ENCODE measurements at regions not wholly inside any gene's neighbourhood (a gene's known extent, or its start where the extent isn't known, plus 50 kb on each side); places are given as distances from the start of the nearest gene placed in this dataset.

- Histone ChIP-seq H3K27ac (ENCODE audit: low read depth, low read length, severe bottlenecking) (no peak overlapping the region), H3K4me1 (ENCODE audit: control insufficient read depth, insufficient read depth, low read length, poor library complexity, severe bottlenecking) (no peaks in the 10 kb centered on the region), H3K36me3 (ENCODE audit: control insufficient read depth, insufficient read depth, low read length) (no peaks in the 10 kb centered on the region), H3K4me3 (ENCODE audit: extremely low read depth, insufficient read depth, low read length, poor library complexity, severe bottlenecking) (no peak overlapping the region), H3K9me3 (ENCODE audit: control insufficient read depth, low read length) (no peaks in the 10 kb centered on the region)
- 77 to 78% methylated on average over 4 of the region's 4 CpGs for WGBS, 2 experiments (ENCODE audit: insufficient coverage in 2 of 2)
These were observed 312.8 kb downstream of the ZPLD1 start for GRCh38 chr3:102747611-102748010.

- Histone ChIP-seq H3K9me3 (ENCODE audit: control insufficient read depth, low read length) (no peaks in the 10 kb centered on the region), H3K4me1 (ENCODE audit: control insufficient read depth, insufficient read depth, low read length, poor library complexity, severe bottlenecking) (no peaks in the 10 kb centered on the region), H3K4me3 (ENCODE audit: extremely low read depth, insufficient read depth, low read length, poor library complexity, severe bottlenecking) (no peak overlapping the region), H3K36me3 (ENCODE audit: control insufficient read depth, insufficient read depth, low read length) (no peaks in the 10 kb centered on the region), H3K27ac (ENCODE audit: low read depth, low read length, severe bottlenecking) (no peak overlapping the region)
These were observed 313.8 kb downstream of the ZPLD1 start for GRCh38 chr3:102748646-102749045.

- Histone ChIP-seq H3K4me3 (ENCODE audit: extremely low read depth, insufficient read depth, low read length, poor library complexity, severe bottlenecking) (no peak overlapping the region), H3K27ac (ENCODE audit: low read depth, low read length, severe bottlenecking) (no peak overlapping the region), H3K4me1 (ENCODE audit: control insufficient read depth, insufficient read depth, low read length, poor library complexity, severe bottlenecking) (no peaks in the 10 kb centered on the region), H3K36me3 (ENCODE audit: control insufficient read depth, insufficient read depth, low read length) (no peaks in the 10 kb centered on the region), H3K9me3 (ENCODE audit: control insufficient read depth, low read length) (no peaks in the 10 kb centered on the region)
- no CpG with 5 or more reads among the region's 2 CpGs for WGBS, 2 experiments (ENCODE audit: insufficient coverage in 2 of 2)
These were observed 315.5 kb downstream of the ZPLD1 start for GRCh38 chr3:102750322-102750721.

GRCh38 chr3:102753901-102754300, 319.1 kb downstream of the ZPLD1 start:
- Histone ChIP-seq H3K9me3 (ENCODE audit: control insufficient read depth, low read length) (no peaks in the 10 kb centered on the region), H3K4me1 (ENCODE audit: control insufficient read depth, insufficient read depth, low read length, poor library complexity, severe bottlenecking) (no peaks in the 10 kb centered on the region), H3K27ac (ENCODE audit: low read depth, low read length, severe bottlenecking) (no peak overlapping the region), H3K4me3 (ENCODE audit: extremely low read depth, insufficient read depth, low read length, poor library complexity, severe bottlenecking) (no peak overlapping the region), H3K36me3 (ENCODE audit: control insufficient read depth, insufficient read depth, low read length) (no peaks in the 10 kb centered on the region)

GRCh38 chr3:102756706-102757105, 321.9 kb downstream of the ZPLD1 start:
- WGBS, 2 experiments (ENCODE audit: insufficient coverage in 2 of 2): 100% methylated on average over 1 of the region's 2 CpGs; no CpG with 5 or more reads in 1 of the 2 experiments

GRCh38 chr3:102757950-102758349, 323.1 kb downstream of the ZPLD1 start:
- Histone ChIP-seq H3K9me3 (ENCODE audit: control insufficient read depth, low read length) (no peaks in the 10 kb centered on the region), H3K27ac (ENCODE audit: low read depth, low read length, severe bottlenecking) (no peak overlapping the region), H3K36me3 (ENCODE audit: control insufficient read depth, insufficient read depth, low read length) (no peaks in the 10 kb centered on the region), H3K4me1 (ENCODE audit: control insufficient read depth, insufficient read depth, low read length, poor library complexity, severe bottlenecking) (no peaks in the 10 kb centered on the region), H3K4me3 (ENCODE audit: extremely low read depth, insufficient read depth, low read length, poor library complexity, severe bottlenecking) (no peak overlapping the region)
- no CpG with 5 or more reads among the region's 2 CpGs for WGBS, 2 experiments (ENCODE audit: insufficient coverage in 2 of 2)

More at GRCh38 chr3:102756706-102757105, 321.9 kb downstream of the ZPLD1 start:
- Histone ChIP-seq H3K4me3 (ENCODE audit: extremely low read depth, insufficient read depth, low read length, poor library complexity, severe bottlenecking) (no peak overlapping the region), H3K9me3 (ENCODE audit: control insufficient read depth, low read length) (no peaks in the 10 kb centered on the region), H3K4me1 (ENCODE audit: control insufficient read depth, insufficient read depth, low read length, poor library complexity, severe bottlenecking) (no peaks in the 10 kb centered on the region), H3K27ac (ENCODE audit: low read depth, low read length, severe bottlenecking) (no peak overlapping the region), H3K36me3 (ENCODE audit: control insufficient read depth, insufficient read depth, low read length) (no peaks in the 10 kb centered on the region)

GRCh38 chr3:102761766-102762165, 327.0 kb downstream of the ZPLD1 start:
- no peaks in the 10 kb centered on the region for H3K4me1 ChIP-seq (ENCODE audit: control insufficient read depth, insufficient read depth, low read length, poor library complexity, severe bottlenecking)
- H3K4me3 ChIP-seq (ENCODE audit: extremely low read depth, insufficient read depth, low read length, poor library complexity, severe bottlenecking): no peak overlapping the region
- no peaks in the 10 kb centered on the region for H3K9me3 ChIP-seq (ENCODE audit: control insufficient read depth, low read length)
- H3K27ac ChIP-seq (ENCODE audit: low read depth, low read length, severe bottlenecking): no peak overlapping the region
- WGBS, 2 experiments (ENCODE audit: insufficient coverage in 2 of 2): 100% methylated on average over 1 of the region's 2 CpGs; no CpG with 5 or more reads in 1 of the 2 experiments
- no peaks in the 10 kb centered on the region for H3K36me3 ChIP-seq (ENCODE audit: control insufficient read depth, insufficient read depth, low read length)

GRCh38 chr3:102790747-102791325, 356.0 kb downstream of the ZPLD1 start:
- no CpG with 5 or more reads among the region's 3 CpGs for WGBS, 2 experiments (ENCODE audit: insufficient coverage in 2 of 2)
- no peak overlapping the region for H3K27ac ChIP-seq (ENCODE audit: low read depth, low read length, severe bottlenecking)

GRCh38 chr3:102791641-102792589, 357.1 kb downstream of the ZPLD1 start:
- 63 to 92% methylated on average over 2 of the region's 7 CpGs for WGBS, 2 experiments (ENCODE audit: insufficient coverage in 2 of 2)
- H3K4me1 ChIP-seq (ENCODE audit: control insufficient read depth, insufficient read depth, low read length, poor library complexity, severe bottlenecking): no peaks in the 10 kb centered on the region
- no peak overlapping the region for H3K27ac ChIP-seq (ENCODE audit: low read depth, low read length, severe bottlenecking)
- no peak overlapping the region for H3K4me3 ChIP-seq (ENCODE audit: extremely low read depth, insufficient read depth, low read length, poor library complexity, severe bottlenecking)
- H3K36me3 ChIP-seq (ENCODE audit: control insufficient read depth, insufficient read depth, low read length): no peaks in the 10 kb centered on the region
- H3K9me3 ChIP-seq (ENCODE audit: control insufficient read depth, low read length): no peaks in the 10 kb centered on the region

More at GRCh38 chr3:102790747-102791325, 356.0 kb downstream of the ZPLD1 start:
- Histone ChIP-seq H3K36me3 (ENCODE audit: control insufficient read depth, insufficient read depth, low read length) (no peaks in the 10 kb centered on the region), H3K4me3 (ENCODE audit: extremely low read depth, insufficient read depth, low read length, poor library complexity, severe bottlenecking) (no peak overlapping the region), H3K4me1 (ENCODE audit: control insufficient read depth, insufficient read depth, low read length, poor library complexity, severe bottlenecking) (no peaks in the 10 kb centered on the region), H3K9me3 (ENCODE audit: control insufficient read depth, low read length) (no peaks in the 10 kb centered on the region)

GRCh38 chr3:102796804-102797203, 362.0 kb downstream of the ZPLD1 start:
- no peaks in the 10 kb centered on the region for H3K4me1 ChIP-seq (ENCODE audit: control insufficient read depth, insufficient read depth, low read length, poor library complexity, severe bottlenecking)
- no peaks in the 10 kb centered on the region for H3K36me3 ChIP-seq (ENCODE audit: control insufficient read depth, insufficient read depth, low read length)
- H3K9me3 ChIP-seq (ENCODE audit: control insufficient read depth, low read length): no peaks in the 10 kb centered on the region
- H3K27ac ChIP-seq (ENCODE audit: low read depth, low read length, severe bottlenecking): no peak overlapping the region
- no peak overlapping the region for H3K4me3 ChIP-seq (ENCODE audit: extremely low read depth, insufficient read depth, low read length, poor library complexity, severe bottlenecking)
- WGBS, 2 experiments (ENCODE audit: insufficient coverage in 2 of 2): 76 to 86% methylated on average over 1 to 4 of the region's 4 CpGs
